ENCODE measurements at regions not wholly inside any gene's neighbourhood (a gene's known extent, or its start where the extent isn't known, plus 50 kb on each side); places are given as distances from the start of the nearest gene placed in this dataset.

GRCh38 chr20:19024296-19025035, 188.0 kb upstream of the SLC24A3 start:
- TF ChIP-seq POLR2A (IDR thresholded peaks at IDR 0.05): no peak
- Histone ChIP-seq H3K27me3 (no peaks in the 10 kb centered on the region), H3K9me3 (no peaks in the 10 kb centered on the region), H3K36me3 (no peaks in the 10 kb centered on the region), H3K4me1 (peaks cover 0 to 22% (median 15%) of the 10 kb centered on the region in 3 donors), H3K27ac (no peak overlapping the region), H3K4me3 (no peak overlapping the region)
- 68 to 71% methylated on average over 11 of the region's 11 CpGs for WGBS, 2 donors
- no peak for DNase-seq
- intact Hi-C loops (cut with DNase I): no loop called here

DNA sequence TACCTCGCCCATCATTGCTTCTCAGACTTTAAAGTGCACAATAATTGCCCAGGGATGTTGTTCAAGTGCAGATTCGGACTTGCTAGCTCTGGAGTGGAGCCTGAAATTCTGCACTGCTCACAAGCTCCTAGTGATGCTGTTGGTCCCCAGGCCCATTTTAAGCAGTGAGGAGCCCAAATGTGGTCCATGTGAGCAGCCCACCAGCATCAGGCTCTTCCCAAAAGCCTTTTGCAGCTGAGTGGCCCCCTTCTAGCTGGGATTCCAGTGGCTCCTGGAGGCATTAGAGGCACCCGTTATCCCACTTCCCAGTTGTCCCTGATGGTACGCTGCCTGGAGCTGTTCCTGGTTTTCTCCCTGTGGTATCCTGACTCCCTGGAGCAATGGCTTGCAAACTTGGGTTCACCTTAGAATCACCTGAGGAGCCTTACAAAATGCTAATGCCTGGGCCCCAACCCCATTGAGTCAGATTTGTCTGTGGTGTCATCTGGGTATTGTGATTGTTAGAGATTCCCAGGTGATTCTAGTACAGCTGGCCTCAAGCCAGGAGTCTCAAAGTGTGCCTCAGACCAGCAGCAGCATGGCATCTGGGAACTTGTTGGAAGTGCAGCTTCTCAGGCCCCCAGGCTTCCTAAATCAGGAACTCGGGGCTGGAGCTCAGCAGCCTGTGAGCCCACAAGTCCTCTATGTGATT, 186.9 kb upstream of the SLC24A3 start:
- no peaks in the 10 kb centered on the region for H3K9me3 ChIP-seq
- no peak for DNase-seq
- 33 to 68% methylated on average over 2 to 3 of the region's 5 CpGs for WGBS, 2 donors
- TF ChIP-seq CTCF (IDR thresholded peaks at IDR 0.05): no peak
- no peak for TF ChIP-seq POLR2A (IDR thresholded peaks at IDR 0.05)
- no peaks in the 10 kb centered on the region for H3K36me3 ChIP-seq
- H3K4me1 ChIP-seq: peaks cover 0 to 22% (median 15%) of the 10 kb centered on the region in 3 donors
- intact Hi-C loops (cut with DNase I): no loop called here
- no peak overlapping the region for H3K4me3 ChIP-seq
- H3K27me3 ChIP-seq: no peaks in the 10 kb centered on the region
- H3K27ac ChIP-seq: no peak overlapping the region

DNA sequence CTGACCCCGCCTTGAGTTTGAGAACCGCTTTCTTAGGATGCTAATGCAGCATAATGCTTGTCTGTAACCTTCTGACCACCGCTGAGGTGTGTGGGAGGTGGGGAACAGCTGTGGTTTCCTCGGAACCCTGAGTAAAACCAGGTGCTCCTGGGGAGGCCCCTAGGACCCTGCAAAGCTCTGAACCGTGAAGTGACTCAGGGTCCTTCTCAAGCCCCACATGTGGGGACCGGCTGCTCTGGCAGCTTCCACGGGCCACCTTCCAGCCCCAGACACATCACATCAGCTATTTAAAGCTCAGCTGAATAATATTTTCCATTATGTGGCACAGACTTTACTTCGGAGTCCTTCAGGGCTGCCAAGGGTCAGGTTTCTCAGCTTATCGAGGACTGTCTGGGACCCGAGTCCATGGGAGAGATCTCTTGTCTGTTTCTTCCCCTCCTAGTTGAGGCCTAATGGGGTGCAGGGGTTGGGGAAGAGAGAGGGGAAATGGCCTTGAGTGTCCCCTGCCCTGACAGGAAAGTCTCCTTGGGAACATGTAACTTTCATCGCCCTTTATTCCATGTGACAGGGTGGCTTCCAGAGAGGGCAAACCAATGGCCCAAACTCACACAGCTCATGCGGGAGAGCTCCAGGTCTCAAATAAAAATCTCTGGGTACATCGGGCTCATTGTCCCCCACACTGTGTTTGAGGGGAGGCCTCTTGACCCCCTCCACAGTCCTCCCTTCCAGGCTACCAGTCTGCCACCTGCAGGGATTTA, 186.1 kb upstream of the SLC24A3 start:
- no peaks in the 10 kb centered on the region for H3K36me3 ChIP-seq
- no peaks in the 10 kb centered on the region for H3K27me3 ChIP-seq
- H3K27ac ChIP-seq: no peak overlapping the region
- no peak overlapping the region for H3K4me3 ChIP-seq
- intact Hi-C loops (cut with DNase I): no loop called here
- H3K9me3 ChIP-seq: no peaks in the 10 kb centered on the region
- no peak for DNase-seq
- TF ChIP-seq POLR2A (IDR thresholded peaks at IDR 0.05): no peak
- no peak for TF ChIP-seq CTCF (IDR thresholded peaks at IDR 0.05)
- 50 to 52% methylated on average over 2 to 10 of the region's 13 CpGs for WGBS, 2 donors
- peaks cover 0 to 22% (median 15%) of the 10 kb centered on the region in 3 donors for H3K4me1 ChIP-seq

DNA sequence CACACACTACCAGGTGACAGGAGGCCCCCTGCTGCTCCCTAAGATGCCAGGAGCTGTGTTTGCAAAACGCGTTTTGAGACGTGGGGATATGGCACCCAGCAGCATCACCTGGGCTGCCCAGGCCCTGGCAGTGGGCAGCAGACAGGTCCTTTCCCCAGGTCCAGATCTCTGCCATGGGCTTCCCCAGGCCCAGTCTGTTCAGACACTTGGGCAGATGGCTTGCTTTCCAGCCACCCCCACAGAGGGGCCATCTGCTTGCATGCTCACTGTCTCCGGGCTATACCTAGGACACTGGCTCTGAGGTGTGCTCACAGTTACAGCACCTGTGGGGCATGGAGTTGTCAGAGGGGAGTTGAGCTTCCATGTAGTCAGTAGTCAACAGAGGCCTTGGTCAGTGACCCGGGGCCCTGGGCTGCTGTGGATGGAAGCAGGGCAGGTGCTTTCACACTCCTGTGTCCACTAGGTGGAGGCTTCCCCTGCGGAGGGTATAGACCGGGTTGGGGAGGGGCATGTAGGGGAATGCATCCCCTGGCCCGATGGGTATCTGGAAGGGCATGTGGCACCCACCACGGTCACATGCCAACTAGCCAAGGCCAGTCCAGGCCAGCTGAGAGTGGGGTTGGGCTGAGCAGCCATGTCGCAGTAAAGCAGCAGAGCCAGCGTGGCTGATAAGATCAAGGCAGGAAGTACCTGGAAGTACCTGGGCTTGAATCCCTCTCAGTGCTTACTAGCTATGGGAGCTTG, 185.4 kb upstream of the SLC24A3 start:
- no peak overlapping the region for H3K4me3 ChIP-seq
- H3K27me3 ChIP-seq: no peaks in the 10 kb centered on the region
- intact Hi-C loops (cut with DNase I): no loop called here
- H3K9me3 ChIP-seq: no peaks in the 10 kb centered on the region
- DNase-seq: no peak
- no peak overlapping the region for H3K27ac ChIP-seq
- 76 to 100% methylated on average over 1 to 8 of the region's 11 CpGs for whole genome bisulfite sequencing, 2 donors
- no peaks in the 10 kb centered on the region for H3K36me3 ChIP-seq
- no peak for TF ChIP-seq POLR2A (IDR thresholded peaks at IDR 0.05)
- no peak for TF ChIP-seq CTCF (IDR thresholded peaks at IDR 0.05)
- H3K4me1 ChIP-seq: peaks cover 0 to 22% (median 15%) of the 10 kb centered on the region in 3 donors

DNA sequence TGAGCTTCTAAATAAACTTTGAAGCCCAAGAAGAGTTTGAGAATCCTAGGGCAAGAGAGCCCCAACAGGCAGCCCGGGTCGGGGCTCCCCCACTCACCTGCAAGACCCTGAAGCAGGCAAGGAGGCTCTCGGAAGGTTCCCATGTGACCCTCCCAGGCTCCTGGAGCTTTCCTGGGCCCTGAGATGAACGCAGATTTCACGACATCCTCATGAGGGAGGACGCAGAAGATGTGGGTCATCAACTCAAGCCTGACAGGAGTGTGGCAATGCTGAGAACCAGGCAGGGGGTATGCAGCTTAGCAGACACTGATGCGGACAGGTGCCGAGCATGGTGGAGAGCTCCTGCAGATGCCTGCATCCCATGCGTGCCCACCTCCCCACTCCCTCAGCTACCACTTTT, 184.5 kb upstream of the SLC24A3 start:
- H3K4me1 ChIP-seq: peaks cover 0 to 22% (median 15%) of the 10 kb centered on the region in 3 donors
- intact Hi-C loops (cut with DNase I): no loop called here
- WGBS, 2 donors: 91 to 96% methylated on average over 8 to 9 of the region's 9 CpGs
- H3K4me3 ChIP-seq: no peak overlapping the region
- no peaks in the 10 kb centered on the region for H3K9me3 ChIP-seq
- TF ChIP-seq CTCF (IDR thresholded peaks at IDR 0.05) (no peak), POLR2A (IDR thresholded peaks at IDR 0.05) (no peak)
- H3K36me3 ChIP-seq: no peaks in the 10 kb centered on the region
- H3K27ac ChIP-seq: no peak overlapping the region
- DNase-seq: no peak
- no peaks in the 10 kb centered on the region for H3K27me3 ChIP-seq
